GM23248 (cell line): ENCODE measurements at regions not wholly inside any gene's neighbourhood (a gene's known extent, or its start where the extent isn't known, plus 50 kb on each side); places are given as distances from the start of the nearest gene placed in this dataset.

Experiments
- EZH2 ChIP-seq: fragments of 200-600 bp; sonication (generic); IDR thresholded peaks from 2 replicates; pipeline ENCODE4 v1.6.1; 2018; ENCODE audit warnings: antibody characterized with exemption, mild to moderate bottlenecking; ENCODE audit not compliant: insufficient read depth, poor library complexity, severe bottlenecking
- EZH2phosphoT487 ChIP-seq: fragments of 200-600 bp; sonication (generic); IDR thresholded peaks from 2 replicates; pipeline ENCODE4 v1.6.1; 2018; ENCODE audit warnings: antibody characterized with exemption, moderate library complexity, mild to moderate bottlenecking, low read depth; ENCODE audit not compliant: insufficient read depth

DNA sequence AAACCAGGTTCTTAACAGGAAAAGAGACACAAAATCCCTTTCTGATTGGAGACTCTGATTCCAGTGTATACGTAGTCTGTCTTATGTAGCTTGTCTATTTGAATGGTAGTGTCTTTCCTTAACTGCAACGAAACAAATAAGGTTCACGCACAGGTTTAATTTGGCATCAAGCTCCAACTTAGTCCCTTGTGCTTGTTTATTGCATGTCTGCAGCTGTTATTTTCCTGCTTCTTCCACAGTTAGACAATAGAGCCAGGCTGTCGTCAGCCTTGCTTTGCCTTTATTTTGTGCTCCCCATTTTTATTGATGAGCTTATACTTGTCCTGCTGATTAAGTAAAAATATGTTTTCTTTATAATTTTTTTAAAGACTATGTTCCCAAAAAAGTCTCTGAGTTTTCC, 152.7 kb upstream of the CDIN1 start:
- TF ChIP-seq EZH2 (no peak), EZH2phosphoT487 (no peak)
